NCI-H2081 treated with DMSO at 0.1 percent for 48 hours (cell line): ENCODE measurements at regions not wholly inside any gene's neighbourhood (a gene's known extent, or its start where the extent isn't known, plus 50 kb on each side); places are given as distances from the start of the nearest gene placed in this dataset.
A peak's percentile ranks its signal among the peaks of the same experiment; 100 is the strongest.

Source experiments
- DNase-seq: peaks from one replicate; lab custom pipeline; 2025; lab: John Stamatoyannopoulos, UW

GRCh38 chr2:550860-551567 is 126.2 kb downstream of the TMEM18 start:
- no peak for DNase-seq

- no peak for DNase-seq
These were observed 131.2 kb downstream of the TMEM18 start for GRCh38 chr2:545711-546650.

- no peak for DNase-seq
These were observed 132.0 kb downstream of the TMEM18 start for GRCh38 chr2:545228-545627.

GRCh38 chr2:538646-539045 is 138.6 kb downstream of the TMEM18 start:
- no peak for DNase-seq

- DNase-seq, result no peak
These were observed 142.0 kb downstream of the TMEM18 start for GRCh38 chr2:535222-535621.

- no peak for DNase-seq
These were observed 147.4 kb downstream of the TMEM18 start for GRCh38 chr2:529852-530251.

GRCh38 chr2:529424-529823 is 147.8 kb downstream of the TMEM18 start:
- peak; percentile 75 for DNase-seq

GRCh38 chr2:527581-527980 is 149.6 kb downstream of the TMEM18 start:
- no peak for DNase-seq

GRCh38 chr2:526918-527317 is 150.3 kb downstream of the TMEM18 start:
- DNase-seq, result no peak

GRCh38 chr2:525611-526010 is 151.6 kb downstream of the TMEM18 start:
- no peak for DNase-seq

- DNase-seq, result no peak
These were observed 152.2 kb downstream of the TMEM18 start for GRCh38 chr2:525021-525420.

- no peak for DNase-seq
These were observed 152.8 kb downstream of the TMEM18 start for GRCh38 chr2:524442-524841.

GRCh38 chr2:523698-524270 is 153.4 kb downstream of the TMEM18 start:
- no peak for DNase-seq

GRCh38 chr2:522776-523175 is 154.4 kb downstream of the TMEM18 start:
- no peak for DNase-seq

GRCh38 chr2:521853-522530 is 155.2 kb downstream of the TMEM18 start:
- DNase-seq, result no peak

- DNase-seq, result no peak
These were observed 156.4 kb downstream of the TMEM18 start for GRCh38 chr2:520663-521340.

GRCh38 chr2:516944-517343 is 160.3 kb downstream of the TMEM18 start:
- DNase-seq, result no peak

GRCh38 chr2:516131-516530 is 161.1 kb downstream of the TMEM18 start:
- no peak for DNase-seq

GRCh38 chr2:515441-516127 is 161.6 kb downstream of the TMEM18 start:
- no peak for DNase-seq

GRCh38 chr2:513981-514706 is 163.1 kb downstream of the TMEM18 start:
- DNase-seq, result no peak
